HG03196 (cell line): ENCODE measurements at regions not wholly inside any gene's neighbourhood (a gene's known extent, or its start where the extent isn't known, plus 50 kb on each side); places are given as distances from the start of the nearest gene placed in this dataset.

ENCODE experiments used
- ATAC-seq: cut with Tn5 transposase; IDR thresholded peaks from one replicate; pipeline ENCODE4 v1.9.1; 2021; ENCODE audit not compliant: unreplicated experiment

GRCh38 chr2:19238440-19239060 lies 119.9 kb downstream of the OSR1 start:
- no peak for ATAC-seq

GRCh38 chr2:19235308-19235707 lies 123.1 kb downstream of the OSR1 start:
- ATAC-seq, result no peak

GRCh38 chr2:19232312-19232711 lies 126.1 kb downstream of the OSR1 start:
- ATAC-seq, result no peak

- ATAC-seq, result no peak
Observed at GRCh38 chr2:19231625-19232024, 126.8 kb downstream of the OSR1 start.

GRCh38 chr2:19230626-19231025 lies 127.8 kb downstream of the OSR1 start:
- ATAC-seq, result no peak

- no peak for ATAC-seq
Observed at GRCh38 chr2:19228715-19229114, 129.7 kb downstream of the OSR1 start.

GRCh38 chr2:19228181-19228593 lies 130.2 kb downstream of the OSR1 start:
- no peak for ATAC-seq

GRCh38 chr2:19226871-19227270 lies 131.6 kb downstream of the OSR1 start:
- ATAC-seq, result no peak

GRCh38 chr2:19226386-19226785 lies 132.0 kb downstream of the OSR1 start:
- no peak for ATAC-seq

- no peak for ATAC-seq
Observed at GRCh38 chr2:19225931-19226330, 132.5 kb downstream of the OSR1 start.

GRCh38 chr2:19225126-19225525 lies 133.3 kb downstream of the OSR1 start:
- no peak for ATAC-seq

- no peak for ATAC-seq
Observed at GRCh38 chr2:19224486-19224885, 133.9 kb downstream of the OSR1 start.

- ATAC-seq, result no peak
Observed at GRCh38 chr2:19224011-19224410, 134.4 kb downstream of the OSR1 start.

GRCh38 chr2:19219060-19219459 lies 139.4 kb downstream of the OSR1 start:
- no peak for ATAC-seq

- no peak for ATAC-seq
Observed at GRCh38 chr2:19218166-19218565, 140.3 kb downstream of the OSR1 start.

GRCh38 chr2:19216676-19217602 lies 141.5 kb downstream of the OSR1 start:
- ATAC-seq, result no peak

GRCh38 chr2:19216238-19216637 lies 142.2 kb downstream of the OSR1 start:
- ATAC-seq, result no peak

- ATAC-seq, result no peak
Observed at GRCh38 chr2:19214682-19215391, 143.6 kb downstream of the OSR1 start.

GRCh38 chr2:19209575-19210341 lies 148.7 kb downstream of the OSR1 start:
- ATAC-seq, result no peak

GRCh38 chr2:19208479-19209199 lies 149.8 kb downstream of the OSR1 start:
- no peak for ATAC-seq
